IPS DF 4.7 (cell line): ENCODE measurements at regions not wholly inside any gene's neighbourhood (a gene's known extent, or its start where the extent isn't known, plus 50 kb on each side); places are given as distances from the start of the nearest gene placed in this dataset.
"Not testable (repeated sequence)": the region's sequence is repeated elsewhere in the genome, so short reads cannot be mapped to it uniquely, and the experiment has no call there.

Experiments
- DNase-seq: peaks from one replicate; pipeline ENCODE4 v3.0.0-alpha.2; 2013; ENCODE audit warnings: low spot score; ENCODE audit errors: extremely low read depth

GRCh38 chr6:111925296-111925695 lies 52.0 kb upstream of the FYN start:
- DNase-seq: no peak

- no peak for DNase-seq
These were observed 53.6 kb upstream of the FYN start for GRCh38 chr6:111926731-111927302.

GRCh38 chr6:111927321-111927720 lies 54.1 kb upstream of the FYN start:
- no peak for DNase-seq

- no peak for DNase-seq
These were observed 54.9 kb upstream of the FYN start for GRCh38 chr6:111928139-111928538.

- DNase-seq: not testable (repeated sequence)
These were observed 61.4 kb upstream of the FYN start for GRCh38 chr6:111934611-111935010.

- no peak for DNase-seq
These were observed 63.5 kb upstream of the FYN start for GRCh38 chr6:111936718-111937117.

GRCh38 chr6:111938710-111939109 lies 65.5 kb upstream of the FYN start:
- DNase-seq: no peak

- DNase-seq: no peak
These were observed 66.7 kb upstream of the FYN start for GRCh38 chr6:111939902-111940301.

GRCh38 chr6:111940801-111941200 lies 67.5 kb upstream of the FYN start:
- no peak for DNase-seq

GRCh38 chr6:111941686-111942330 lies 68.6 kb upstream of the FYN start:
- no peak for DNase-seq

GRCh38 chr6:111942561-111942960 lies 69.3 kb upstream of the FYN start:
- no peak for DNase-seq

- no peak for DNase-seq
These were observed 70.0 kb upstream of the FYN start for GRCh38 chr6:111943266-111943665.

GRCh38 chr6:111943726-111944125 lies 70.5 kb upstream of the FYN start:
- no peak for DNase-seq

- DNase-seq: no peak
These were observed 71.3 kb upstream of the FYN start for GRCh38 chr6:111944541-111944940.

GRCh38 chr6:111949546-111949945 lies 76.3 kb upstream of the FYN start:
- DNase-seq: no peak

GRCh38 chr6:111949984-111950383 lies 76.7 kb upstream of the FYN start:
- not testable (repeated sequence) for DNase-seq

- DNase-seq: no peak
These were observed 77.6 kb upstream of the FYN start for GRCh38 chr6:111950661-111951496.

GRCh38 chr6:111951497-111952085 lies 78.3 kb upstream of the FYN start:
- no peak for DNase-seq

- DNase-seq: no peak
These were observed 79.0 kb upstream of the FYN start for GRCh38 chr6:111952274-111952673.

- no peak for DNase-seq
These were observed 79.7 kb upstream of the FYN start for GRCh38 chr6:111952821-111953540.

GRCh38 chr6:111956098-111956497 lies 82.8 kb upstream of the FYN start:
- no peak for DNase-seq
